Activated T-cell treated with anti-CD3 and anti-CD28 coated beads, Interleukin-2, amount 50 U/mL, for 24 hours (primary cell): ENCODE measurements at regions not wholly inside any gene's neighbourhood (a gene's known extent, or its start where the extent isn't known, plus 50 kb on each side); places are given as distances from the start of the nearest gene placed in this dataset.
"Not testable (repeated sequence)": the region's sequence is repeated elsewhere in the genome, so short reads cannot be mapped to it uniquely, and the experiment has no call there.

Experiments
- DNase-seq: peaks from one replicate; pipeline ENCODE4 v3.0.0-alpha.2; 2020
- H3K27ac Mint-ChIP-seq: 2 replicates; pipeline ENCODE4 v1.8.0; 2020; ENCODE audit warnings: mild to moderate bottlenecking, mixed read lengths
- H3K27me3 Mint-ChIP-seq: 2 replicates; pipeline ENCODE4 v1.8.0; 2020; ENCODE audit warnings: mixed read lengths
- H3K36me3 Mint-ChIP-seq: 2 replicates; pipeline ENCODE4 v1.8.0; 2020; ENCODE audit warnings: low read depth, mixed read lengths
- H3K4me1 Mint-ChIP-seq: 2 replicates; pipeline ENCODE4 v1.8.0; 2020; ENCODE audit warnings: low read depth, mixed read lengths
- H3K4me3 Mint-ChIP-seq: 2 replicates; pipeline ENCODE4 v1.8.0; 2020; ENCODE audit warnings: mild to moderate bottlenecking, moderate library complexity, mixed read lengths
- H3K9me3 Mint-ChIP-seq: 2 replicates; pipeline ENCODE4 v1.8.0; 2020; ENCODE audit warnings: mixed read lengths

GRCh38 chr13:90882551-90882950 lies 464.9 kb upstream of the MIR17HG start:
- no peaks in the 10 kb centered on the region for H3K27me3 Mint-ChIP-seq
- H3K9me3 Mint-ChIP-seq = no peaks in the 10 kb centered on the region
- H3K4me1 Mint-ChIP-seq = no peaks in the 10 kb centered on the region
- no peaks in the 10 kb centered on the region for H3K36me3 Mint-ChIP-seq
- no peak for DNase-seq
- no peak overlapping the region for H3K4me3 Mint-ChIP-seq
- no peak overlapping the region for H3K27ac Mint-ChIP-seq

- Mint-ChIP-seq H3K4me3 (no peak overlapping the region), H3K27ac (no peak overlapping the region), H3K9me3 (no peaks in the 10 kb centered on the region), H3K36me3 (no peaks in the 10 kb centered on the region), H3K27me3 (no peaks in the 10 kb centered on the region), H3K4me1 (no peaks in the 10 kb centered on the region)
- DNase-seq = no peak
Measured at GRCh38 chr13:90883592-90883991, 463.9 kb upstream of the MIR17HG start.

- H3K27ac Mint-ChIP-seq = no peak overlapping the region
- no peak overlapping the region for H3K4me3 Mint-ChIP-seq
- H3K9me3 Mint-ChIP-seq = no peaks in the 10 kb centered on the region
- no peaks in the 10 kb centered on the region for H3K27me3 Mint-ChIP-seq
- no peak for DNase-seq
- no peaks in the 10 kb centered on the region for H3K4me1 Mint-ChIP-seq
- no peaks in the 10 kb centered on the region for H3K36me3 Mint-ChIP-seq
Measured at GRCh38 chr13:90884066-90884465, 463.4 kb upstream of the MIR17HG start.

GRCh38 chr13:90889906-90890834 lies 457.3 kb upstream of the MIR17HG start:
- Mint-ChIP-seq H3K27ac (no peak overlapping the region), H3K36me3 (no peaks in the 10 kb centered on the region), H3K9me3 (peaks cover 3% of the 10 kb centered on the region), H3K27me3 (no peaks in the 10 kb centered on the region), H3K4me3 (no peak overlapping the region), H3K4me1 (no peaks in the 10 kb centered on the region)
- no peak for DNase-seq

GRCh38 chr13:90891329-90891728 lies 456.2 kb upstream of the MIR17HG start:
- Mint-ChIP-seq H3K27ac (no peak overlapping the region), H3K4me3 (no peak overlapping the region), H3K4me1 (no peaks in the 10 kb centered on the region), H3K36me3 (no peaks in the 10 kb centered on the region), H3K9me3 (peaks cover 3% of the 10 kb centered on the region), H3K27me3 (no peaks in the 10 kb centered on the region)
- DNase-seq = no peak

- not testable (repeated sequence) for H3K4me1 Mint-ChIP-seq, H3K27ac Mint-ChIP-seq, H3K4me3 Mint-ChIP-seq, H3K27me3 Mint-ChIP-seq, DNase-seq, H3K36me3 Mint-ChIP-seq, H3K9me3 Mint-ChIP-seq
Measured at GRCh38 chr13:90893199-90893598, 454.3 kb upstream of the MIR17HG start.

GRCh38 chr13:90896002-90896401 lies 451.5 kb upstream of the MIR17HG start:
- Mint-ChIP-seq H3K4me1 (no peaks in the 10 kb centered on the region), H3K9me3 (peaks cover 3% of the 10 kb centered on the region), H3K36me3 (no peaks in the 10 kb centered on the region), H3K4me3 (no peak overlapping the region), H3K27me3 (no peaks in the 10 kb centered on the region), H3K27ac (no peak overlapping the region)
- no peak for DNase-seq

GRCh38 chr13:90898811-90899210 lies 448.7 kb upstream of the MIR17HG start:
- DNase-seq = no peak
- no peak overlapping the region for H3K27ac Mint-ChIP-seq
- no peaks in the 10 kb centered on the region for H3K4me1 Mint-ChIP-seq

GRCh38 chr13:90899416-90899815 lies 448.1 kb upstream of the MIR17HG start:
- no peak for DNase-seq
- Mint-ChIP-seq H3K9me3 (no peaks in the 10 kb centered on the region), H3K36me3 (no peaks in the 10 kb centered on the region), H3K4me3 (no peak overlapping the region), H3K27ac (no peak overlapping the region), H3K27me3 (no peaks in the 10 kb centered on the region), H3K4me1 (no peaks in the 10 kb centered on the region)

More at GRCh38 chr13:90898811-90899210, 448.7 kb upstream of the MIR17HG start:
- Mint-ChIP-seq H3K4me3 (no peak overlapping the region), H3K9me3 (no peaks in the 10 kb centered on the region), H3K36me3 (no peaks in the 10 kb centered on the region), H3K27me3 (no peaks in the 10 kb centered on the region)

- Mint-ChIP-seq H3K36me3 (no peaks in the 10 kb centered on the region), H3K4me1 (no peaks in the 10 kb centered on the region), H3K27me3 (no peaks in the 10 kb centered on the region), H3K27ac (no peak overlapping the region), H3K4me3 (no peak overlapping the region), H3K9me3 (peaks cover 16% of the 10 kb centered on the region)
- no peak for DNase-seq
Measured at GRCh38 chr13:90902255-90902654, 445.2 kb upstream of the MIR17HG start.

- no peak overlapping the region for H3K27ac Mint-ChIP-seq
Measured at GRCh38 chr13:90906554-90906953, 440.9 kb upstream of the MIR17HG start.

GRCh38 chr13:90908792-90909191 lies 438.7 kb upstream of the MIR17HG start:
- H3K4me3 Mint-ChIP-seq = no peak overlapping the region
- H3K27me3 Mint-ChIP-seq = no peaks in the 10 kb centered on the region
- H3K9me3 Mint-ChIP-seq = peaks cover 24% of the 10 kb centered on the region
- no peak overlapping the region for H3K27ac Mint-ChIP-seq
- no peak for DNase-seq
- H3K36me3 Mint-ChIP-seq = no peaks in the 10 kb centered on the region
- H3K4me1 Mint-ChIP-seq = no peaks in the 10 kb centered on the region

More at GRCh38 chr13:90906554-90906953, 440.9 kb upstream of the MIR17HG start:
- Mint-ChIP-seq H3K4me1 (no peaks in the 10 kb centered on the region), H3K36me3 (no peaks in the 10 kb centered on the region), H3K4me3 (no peak overlapping the region), H3K27me3 (no peaks in the 10 kb centered on the region), H3K9me3 (peaks cover 24% of the 10 kb centered on the region)
- DNase-seq = no peak

GRCh38 chr13:90910018-90910639 lies 437.4 kb upstream of the MIR17HG start:
- Mint-ChIP-seq H3K36me3 (no peaks in the 10 kb centered on the region), H3K4me3 (no peak overlapping the region), H3K27ac (no peak overlapping the region), H3K4me1 (no peaks in the 10 kb centered on the region), H3K9me3 (peaks cover 21% of the 10 kb centered on the region), H3K27me3 (no peaks in the 10 kb centered on the region)
- DNase-seq = no peak

- H3K4me1 Mint-ChIP-seq = no peaks in the 10 kb centered on the region
- no peaks in the 10 kb centered on the region for H3K36me3 Mint-ChIP-seq
- no peak overlapping the region for H3K4me3 Mint-ChIP-seq
- DNase-seq = no peak
- peaks cover 8% of the 10 kb centered on the region for H3K9me3 Mint-ChIP-seq
- H3K27ac Mint-ChIP-seq = no peak overlapping the region
- no peaks in the 10 kb centered on the region for H3K27me3 Mint-ChIP-seq
Measured at GRCh38 chr13:90912247-90912646, 435.2 kb upstream of the MIR17HG start.

GRCh38 chr13:90918536-90918935 lies 429.0 kb upstream of the MIR17HG start:
- H3K27ac Mint-ChIP-seq = no peak overlapping the region
- no peak for DNase-seq
- H3K4me3 Mint-ChIP-seq = no peak overlapping the region
- peaks cover 8% of the 10 kb centered on the region for H3K9me3 Mint-ChIP-seq
- no peaks in the 10 kb centered on the region for H3K36me3 Mint-ChIP-seq
- H3K4me1 Mint-ChIP-seq = no peaks in the 10 kb centered on the region
- no peaks in the 10 kb centered on the region for H3K27me3 Mint-ChIP-seq
